ENCODE measurements at regions not wholly inside any gene's neighbourhood (a gene's known extent, or its start where the extent isn't known, plus 50 kb on each side); places are given as distances from the start of the nearest gene placed in this dataset.
A peak's percentile ranks its signal among the peaks of the same experiment; 100 is the strongest.

GRCh38 chr3:34298653-34299052 lies 500.2 kb downstream of the PDCD6IP start:
- no peak overlapping the region for H3K4me3 ChIP-seq (ENCODE audit: low read length)
- no peak for TF ChIP-seq CTCF (conservative IDR thresholded peaks at IDR 0.05; ENCODE audit: low read depth, low read length)

GRCh38 chr3:34300621-34301020 lies 502.2 kb downstream of the PDCD6IP start:
- H3K4me3 ChIP-seq (ENCODE audit: low read length) = no peak overlapping the region
- TF ChIP-seq CTCF (conservative IDR thresholded peaks at IDR 0.05; ENCODE audit: low read depth, low read length) = no peak
- DNase-seq (ENCODE audit: low read depth) = no peak

More at GRCh38 chr3:34298653-34299052, 500.2 kb downstream of the PDCD6IP start:
- DNase-seq (ENCODE audit: low read depth) = no peak

- no peak overlapping the region for H3K4me3 ChIP-seq (ENCODE audit: low read length)
- DNase-seq (ENCODE audit: low read depth) = no peak
- TF ChIP-seq CTCF (conservative IDR thresholded peaks at IDR 0.05; ENCODE audit: low read depth, low read length) = no peak
Measured at GRCh38 chr3:34301313-34301712, 502.9 kb downstream of the PDCD6IP start.

- TF ChIP-seq CTCF (conservative IDR thresholded peaks at IDR 0.05; ENCODE audit: low read depth, low read length) = no peak
- no peak for DNase-seq (ENCODE audit: low read depth)
- H3K4me3 ChIP-seq (ENCODE audit: low read length) = no peak overlapping the region
Measured at GRCh38 chr3:34305266-34305665, 506.8 kb downstream of the PDCD6IP start.

GRCh38 chr3:34312684-34313083 lies 514.3 kb downstream of the PDCD6IP start:
- no peak for TF ChIP-seq CTCF (conservative IDR thresholded peaks at IDR 0.05; ENCODE audit: low read depth, low read length)
- no peak overlapping the region for H3K4me3 ChIP-seq (ENCODE audit: low read length)
- no peak for DNase-seq (ENCODE audit: low read depth)

GRCh38 chr3:34319881-34320280 lies 521.5 kb downstream of the PDCD6IP start:
- no peak overlapping the region for H3K4me3 ChIP-seq (ENCODE audit: low read length)
- DNase-seq (ENCODE audit: low read depth) = no peak
- TF ChIP-seq CTCF (conservative IDR thresholded peaks at IDR 0.05; ENCODE audit: low read depth, low read length) = no peak

GRCh38 chr3:34323517-34323916 lies 525.1 kb downstream of the PDCD6IP start:
- TF ChIP-seq CTCF (conservative IDR thresholded peaks at IDR 0.05; ENCODE audit: low read depth, low read length) = no peak

More at GRCh38 chr3:34323517-34323916, 525.1 kb downstream of the PDCD6IP start:
- peak; percentile 22 for DNase-seq (ENCODE audit: low read depth)
- no peak overlapping the region for H3K4me3 ChIP-seq (ENCODE audit: low read length)

Measured in retinal pigment epithelial cell (primary cell).